Thoracic aorta (tissue), 2 donors: ENCODE measurements at regions not wholly inside any gene's neighbourhood (a gene's known extent, or its start where the extent isn't known, plus 50 kb on each side); places are given as distances from the start of the nearest gene placed in this dataset.

ENCODE experiments used
- ATAC-seq: fragments of 150-250 bp; one replicate; pipeline ENCODE4 v1.8.0; 2017; ENCODE audit warnings: low read depth; ENCODE audit not compliant: insufficient number of reproducible peaks, low FRiP score
- DNase-seq: peaks from one replicate; pipeline ENCODE4 v3.0.0-alpha.2; 2020; ENCODE audit warnings: low spot score
- H3K27ac ChIP-seq, 2 donors: fragments of 200-600 bp; sonication (generic); 1 replicate in 1 of 2; 2 replicates in 1 of 2; pipeline ENCODE4 v1.5.1; 2016; ENCODE audit warnings: mild to moderate bottlenecking in 2 of 2, moderate library complexity in 2 of 2
- H3K27me3 ChIP-seq: fragments of 200-600 bp; sonication (generic); replicated peaks from 2 replicates; pipeline ENCODE4 v1.6.0; 2016; ENCODE audit warnings: mild to moderate bottlenecking; ENCODE audit not compliant: insufficient read depth
- H3K36me3 ChIP-seq: fragments of 200-600 bp; sonication (generic); one replicate; pipeline ENCODE4 v1.5.1; 2016
- H3K4me1 ChIP-seq, 2 donors: fragments of 200-600 bp; sonication (generic); 1 replicate in 1 of 2; 2 replicates in 1 of 2; pipeline versions ENCODE4 v1.5.1 to v1.6.0; 2016; ENCODE audit warnings: low read depth in 2 of 2, mild to moderate bottlenecking in 1 of 2; ENCODE audit not compliant: control insufficient read depth in 1 of 2
- H3K4me3 ChIP-seq: fragments of 200-600 bp; sonication (generic); 2 replicates; pipeline ENCODE4 v1.5.1; 2016; ENCODE audit warnings: mild to moderate bottlenecking
- H3K9me3 ChIP-seq: fragments of 200-600 bp; sonication (generic); 2 replicates; pipeline ENCODE4 v1.5.1; 2016
- TF ChIP-seq, protein P1 (sequence below): fragments of 200-600 bp; sonication (generic); IDR thresholded peaks from one replicate; pipeline ENCODE4 v1.5.1; 2019; ENCODE audit warnings: antibody characterized with exemption

DNA sequence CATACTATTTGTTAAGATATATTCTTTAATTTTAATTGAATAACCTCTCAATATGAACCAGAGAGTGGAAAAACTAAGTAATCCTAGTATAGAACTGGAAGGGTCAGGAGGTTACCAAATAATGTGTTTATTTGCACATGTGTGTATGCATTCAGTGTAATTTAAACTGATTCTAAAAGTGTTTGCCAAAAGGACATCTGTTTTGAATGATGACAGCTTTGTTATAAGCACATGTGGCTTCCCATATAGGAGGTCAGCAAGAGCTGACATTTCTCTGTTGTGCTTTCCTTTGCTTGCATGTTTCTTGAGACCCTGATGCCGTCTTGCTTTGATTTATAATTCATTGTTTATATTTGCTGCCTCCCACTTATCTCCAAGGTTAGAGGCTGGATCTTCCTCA is 383.4 kb downstream of the BRINP1 start:
- Histone ChIP-seq H3K9me3 (no peaks in the 10 kb centered on the region), H3K36me3 (no peaks in the 10 kb centered on the region), H3K4me1 (peaks cover 0 to 8% of the 10 kb centered on the region in 2 donors), H3K27me3 (no peaks in the 10 kb centered on the region), H3K27ac (no peak overlapping the region), H3K4me3 (no peak overlapping the region)
- TF ChIP-seq, protein P1, sequence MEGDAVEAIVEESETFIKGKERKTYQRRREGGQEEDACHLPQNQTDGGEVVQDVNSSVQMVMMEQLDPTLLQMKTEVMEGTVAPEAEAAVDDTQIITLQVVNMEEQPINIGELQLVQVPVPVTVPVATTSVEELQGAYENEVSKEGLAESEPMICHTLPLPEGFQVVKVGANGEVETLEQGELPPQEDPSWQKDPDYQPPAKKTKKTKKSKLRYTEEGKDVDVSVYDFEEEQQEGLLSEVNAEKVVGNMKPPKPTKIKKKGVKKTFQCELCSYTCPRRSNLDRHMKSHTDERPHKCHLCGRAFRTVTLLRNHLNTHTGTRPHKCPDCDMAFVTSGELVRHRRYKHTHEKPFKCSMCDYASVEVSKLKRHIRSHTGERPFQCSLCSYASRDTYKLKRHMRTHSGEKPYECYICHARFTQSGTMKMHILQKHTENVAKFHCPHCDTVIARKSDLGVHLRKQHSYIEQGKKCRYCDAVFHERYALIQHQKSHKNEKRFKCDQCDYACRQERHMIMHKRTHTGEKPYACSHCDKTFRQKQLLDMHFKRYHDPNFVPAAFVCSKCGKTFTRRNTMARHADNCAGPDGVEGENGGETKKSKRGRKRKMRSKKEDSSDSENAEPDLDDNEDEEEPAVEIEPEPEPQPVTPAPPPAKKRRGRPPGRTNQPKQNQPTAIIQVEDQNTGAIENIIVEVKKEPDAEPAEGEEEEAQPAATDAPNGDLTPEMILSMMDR: no peak
- ATAC-seq: no peak
- no peak for DNase-seq

DNA sequence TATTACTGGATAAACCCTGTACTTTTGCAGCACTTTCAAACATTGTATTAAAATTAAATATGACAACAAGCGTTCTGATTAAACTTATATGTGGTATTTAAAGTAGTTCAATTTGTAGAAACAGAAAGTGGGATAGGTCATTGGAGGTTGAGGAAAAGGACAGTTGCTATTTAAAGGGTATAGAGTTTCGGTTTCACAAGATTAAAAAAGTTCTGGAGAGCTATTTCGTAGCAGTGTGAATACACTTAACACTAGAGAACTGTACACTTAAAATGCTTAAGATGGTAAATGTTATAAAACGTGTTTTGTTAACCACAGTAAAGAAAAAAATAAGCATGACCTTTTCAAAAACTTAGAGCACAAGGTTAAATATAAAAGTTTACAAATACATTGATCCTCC is 382.1 kb downstream of the BRINP1 start:
- TF ChIP-seq, protein P1: no peak
- H3K36me3 ChIP-seq: no peaks in the 10 kb centered on the region
- DNase-seq (no peak), ATAC-seq (no peak)
- no peak overlapping the region for H3K27ac ChIP-seq
- no peak overlapping the region for H3K4me3 ChIP-seq
- H3K9me3 ChIP-seq: no peaks in the 10 kb centered on the region
- H3K4me1 ChIP-seq: peaks cover 5 to 17% of the 10 kb centered on the region in 2 donors
- no peaks in the 10 kb centered on the region for H3K27me3 ChIP-seq

DNA sequence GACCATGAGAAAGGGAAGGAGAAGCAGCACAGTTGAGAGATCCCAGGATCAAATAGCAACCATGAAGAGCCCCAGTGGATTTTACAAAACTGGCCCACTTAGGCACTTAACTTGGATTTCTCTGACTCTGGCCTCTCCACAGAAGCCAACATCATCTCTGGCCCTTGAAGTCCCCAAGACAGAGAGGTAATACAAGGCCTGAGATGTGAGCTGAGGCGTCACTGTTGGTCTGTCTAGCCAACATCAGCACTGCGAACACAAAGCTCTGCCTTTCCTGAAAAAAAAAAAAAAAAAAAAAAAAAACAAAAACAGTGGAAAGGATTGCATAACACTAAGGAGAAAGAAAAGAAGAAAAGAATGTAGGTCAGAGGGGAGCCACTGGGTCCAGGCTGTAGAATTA is 378.3 kb downstream of the BRINP1 start:
- Histone ChIP-seq H3K36me3 (no peaks in the 10 kb centered on the region), H3K27me3 (no peaks in the 10 kb centered on the region), H3K4me3 (no peak overlapping the region), H3K27ac (no peak overlapping the region), H3K9me3 (no peaks in the 10 kb centered on the region), H3K4me1 (peaks cover 5 to 17% of the 10 kb centered on the region in 2 donors)
- TF ChIP-seq, protein P1: no peak
- no peak for ATAC-seq
- peak; percentile 3 for DNase-seq

DNA sequence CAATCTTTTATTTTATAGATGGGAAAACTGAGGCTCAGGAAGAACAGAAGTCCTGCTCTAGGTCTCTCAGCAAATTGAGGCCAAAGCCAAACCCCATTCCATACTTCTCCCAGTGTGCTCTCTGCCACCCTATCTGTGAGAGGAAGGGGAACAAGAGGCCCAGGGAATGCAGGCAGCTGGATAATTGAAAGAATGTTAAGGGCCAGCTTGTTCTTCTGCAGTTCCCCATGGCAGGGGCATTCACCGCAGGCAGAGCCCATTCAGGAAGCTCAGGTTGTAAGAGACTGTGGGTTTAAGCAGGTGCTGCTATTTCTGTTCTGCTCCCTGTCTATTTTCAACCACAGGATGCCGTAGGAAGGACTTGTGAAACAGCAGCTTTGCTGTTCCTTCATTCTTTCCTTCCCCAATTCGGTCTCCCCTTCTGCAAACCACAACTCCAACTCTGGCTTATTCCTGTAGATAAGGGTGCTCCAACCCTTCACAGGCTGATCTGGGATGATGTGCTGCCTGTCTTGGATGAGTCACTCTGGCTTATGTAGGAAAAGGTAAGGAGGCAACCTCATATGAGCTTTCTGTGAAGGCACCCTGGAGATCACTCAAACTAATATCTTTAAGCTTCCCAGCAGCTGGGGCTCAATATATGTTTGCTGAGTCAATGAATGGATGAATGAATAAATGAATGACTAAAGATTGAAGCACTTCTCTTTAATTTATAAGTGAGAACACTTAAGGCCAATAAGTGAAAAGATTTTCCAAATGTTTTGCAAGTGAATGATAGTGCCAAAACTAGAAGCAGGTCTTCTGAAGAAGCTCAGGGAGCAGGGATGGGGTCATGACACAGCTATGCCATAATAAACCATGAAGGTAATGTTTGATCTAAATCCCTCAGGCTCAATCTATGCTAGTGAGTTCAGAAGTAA is 377.6 kb downstream of the BRINP1 start:
- DNase-seq (no peak), ATAC-seq (no peak)
- Histone ChIP-seq H3K27ac (no peak overlapping the region), H3K36me3 (no peaks in the 10 kb centered on the region), H3K4me1 (peaks cover 5 to 17% of the 10 kb centered on the region in 2 donors), H3K4me3 (no peak overlapping the region), H3K27me3 (no peaks in the 10 kb centered on the region), H3K9me3 (no peaks in the 10 kb centered on the region)
- TF ChIP-seq, protein P1: no peak

DNA sequence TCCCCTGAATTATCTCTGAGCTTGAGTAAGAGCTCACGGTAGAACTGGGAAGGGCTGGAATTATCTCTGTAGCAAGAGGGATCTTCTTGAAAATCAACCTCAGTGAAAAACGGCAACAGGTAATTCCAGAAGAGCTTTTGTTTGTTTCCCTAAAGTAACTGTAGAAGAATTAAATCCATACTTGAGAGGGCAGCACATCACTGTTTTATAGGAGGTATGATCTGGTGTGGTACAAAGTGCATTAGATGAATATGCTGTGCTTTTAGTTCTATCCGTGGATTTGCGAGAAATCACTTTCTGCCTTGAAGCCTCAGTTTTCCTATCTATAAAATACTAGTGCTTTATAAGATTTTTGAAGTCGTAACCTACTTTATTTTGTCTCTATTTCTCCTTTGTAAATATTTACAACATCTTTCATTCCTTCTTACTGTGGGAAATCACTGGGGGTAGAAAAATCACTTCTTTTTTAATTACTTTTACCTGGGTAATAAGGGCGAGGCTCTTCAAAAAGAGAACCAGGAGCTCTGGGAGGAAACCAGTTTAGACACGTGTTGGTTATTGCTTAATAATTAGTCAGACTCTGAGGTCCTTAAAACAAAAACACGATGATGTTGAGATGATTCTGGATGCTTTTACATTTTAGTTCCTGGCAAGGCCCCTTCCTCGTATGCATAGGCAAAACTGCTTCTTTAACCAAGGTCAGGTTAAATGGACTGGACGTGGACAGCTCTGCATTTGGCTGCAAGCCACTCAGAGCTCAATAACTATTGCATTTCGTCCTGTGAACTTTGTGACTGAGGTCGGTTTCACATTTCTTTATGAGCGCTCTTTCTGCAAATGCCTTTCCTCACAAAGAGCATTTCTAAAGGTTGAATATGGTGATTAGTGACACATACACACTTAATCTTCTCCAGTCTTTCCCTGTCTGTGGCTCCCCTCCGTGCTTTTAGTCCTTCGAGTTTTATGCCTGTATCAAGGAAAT is 376.1 kb downstream of the BRINP1 start:
- TF ChIP-seq, protein P1: no peak
- no peaks in the 10 kb centered on the region for H3K36me3 ChIP-seq
- DNase-seq: no peak
- no peak for ATAC-seq
- no peak overlapping the region for H3K4me3 ChIP-seq
- H3K4me1 ChIP-seq: peaks cover 5 to 17% of the 10 kb centered on the region in 2 donors
- no peaks in the 10 kb centered on the region for H3K27me3 ChIP-seq
- no peaks in the 10 kb centered on the region for H3K9me3 ChIP-seq
- H3K27ac ChIP-seq: no peak overlapping the region
